ENCODE measurements at regions not wholly inside any gene's neighbourhood (a gene's known extent, or its start where the extent isn't known, plus 50 kb on each side); places are given as distances from the start of the nearest gene placed in this dataset.

DNA sequence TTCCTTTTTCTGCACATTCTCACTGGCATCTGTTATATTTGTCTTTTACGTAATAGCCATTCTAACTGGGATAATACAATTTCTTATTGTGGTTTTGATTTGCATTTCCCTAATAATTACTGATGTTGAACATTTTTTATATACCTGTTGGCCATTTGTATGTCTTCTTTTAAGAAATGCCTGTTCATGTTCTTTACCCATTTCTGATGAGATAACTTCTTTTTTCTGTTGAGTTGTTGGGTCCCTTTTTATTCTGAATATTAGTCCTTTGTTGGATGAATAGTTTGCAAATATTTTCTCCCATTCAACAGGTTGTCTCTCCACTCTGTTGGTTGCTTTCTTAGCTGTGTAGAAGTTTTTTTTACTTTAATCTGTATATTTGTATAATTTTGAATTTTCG, 147.7 kb upstream of the TRPC4 start:
- TF ChIP-seq, protein P1, sequence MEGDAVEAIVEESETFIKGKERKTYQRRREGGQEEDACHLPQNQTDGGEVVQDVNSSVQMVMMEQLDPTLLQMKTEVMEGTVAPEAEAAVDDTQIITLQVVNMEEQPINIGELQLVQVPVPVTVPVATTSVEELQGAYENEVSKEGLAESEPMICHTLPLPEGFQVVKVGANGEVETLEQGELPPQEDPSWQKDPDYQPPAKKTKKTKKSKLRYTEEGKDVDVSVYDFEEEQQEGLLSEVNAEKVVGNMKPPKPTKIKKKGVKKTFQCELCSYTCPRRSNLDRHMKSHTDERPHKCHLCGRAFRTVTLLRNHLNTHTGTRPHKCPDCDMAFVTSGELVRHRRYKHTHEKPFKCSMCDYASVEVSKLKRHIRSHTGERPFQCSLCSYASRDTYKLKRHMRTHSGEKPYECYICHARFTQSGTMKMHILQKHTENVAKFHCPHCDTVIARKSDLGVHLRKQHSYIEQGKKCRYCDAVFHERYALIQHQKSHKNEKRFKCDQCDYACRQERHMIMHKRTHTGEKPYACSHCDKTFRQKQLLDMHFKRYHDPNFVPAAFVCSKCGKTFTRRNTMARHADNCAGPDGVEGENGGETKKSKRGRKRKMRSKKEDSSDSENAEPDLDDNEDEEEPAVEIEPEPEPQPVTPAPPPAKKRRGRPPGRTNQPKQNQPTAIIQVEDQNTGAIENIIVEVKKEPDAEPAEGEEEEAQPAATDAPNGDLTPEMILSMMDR (IDR thresholded peaks at IDR 0.05), result no peak
- no peak for TF ChIP-seq POLR2AphosphoS5 (IDR thresholded peaks at IDR 0.05)
- TF ChIP-seq EP300 (IDR thresholded peaks at IDR 0.05; ENCODE audit: low read depth), result no peak

Data from transverse colon (tissue), 4 donors.